SK-N-SH treated with all-trans-retinoic acid at 6 μM for 48 hours (cell line): ENCODE measurements at regions not wholly inside any gene's neighbourhood (a gene's known extent, or its start where the extent isn't known, plus 50 kb on each side); places are given as distances from the start of the nearest gene placed in this dataset.

Source experiments
- ATAC-seq: fragments of 200-7000 bp; cut with Tn5 transposase; 3 replicates; pipeline ENCODE4 v1.9.1; 2020; ENCODE audit warnings: mild to moderate bottlenecking, moderate library complexity
- BACH2 ChIP-seq: fragments of 250-450 bp; sonication (Bioruptor Pico); IDR thresholded peaks from 2 replicates; pipeline ENCODE4 v1.9.0; 2021; ENCODE audit warnings: mild to moderate bottlenecking, borderline replicate concordance
- CSDC2 ChIP-seq: fragments of 250-450 bp; sonication (Bioruptor Pico); IDR thresholded peaks from 2 replicates; pipeline ENCODE4 v1.5.0; 2020; ENCODE audit warnings: mild to moderate bottlenecking, moderate library complexity
- CSRNP3 ChIP-seq: fragments of 250-450 bp; sonication (Bioruptor Pico); IDR thresholded peaks from 2 replicates; pipeline ENCODE4 v1.5.1; 2021; ENCODE audit warnings: mild to moderate bottlenecking, moderate library complexity
- ESRRG ChIP-seq: fragments of 250-450 bp; sonication (Bioruptor Pico); IDR thresholded peaks from 2 replicates; pipeline ENCODE4 v1.6.1; 2021; ENCODE audit warnings: mild to moderate bottlenecking
- GLIS3 ChIP-seq: fragments of 250-450 bp; sonication (Bioruptor Pico); IDR thresholded peaks from 2 replicates; pipeline ENCODE4 v1.5.0; 2020; ENCODE audit warnings: mild to moderate bottlenecking, moderate library complexity
- OSR1 ChIP-seq: fragments of 250-450 bp; sonication (Bioruptor Pico); IDR thresholded peaks from 2 replicates; pipeline ENCODE4 v1.8.0; 2022; ENCODE audit warnings: moderate library complexity, mild to moderate bottlenecking, inconsistent platforms
- POU6F1 ChIP-seq: fragments of 250-450 bp; sonication (Bioruptor Pico); IDR thresholded peaks from 2 replicates; pipeline ENCODE4 v1.8.0; 2021; ENCODE audit warnings: low read depth, mild to moderate bottlenecking, moderate library complexity, borderline replicate concordance
- PPARA ChIP-seq: fragments of 250-450 bp; sonication (Bioruptor Pico); IDR thresholded peaks from 2 replicates; pipeline ENCODE4 v1.5.0; 2020; ENCODE audit warnings: mild to moderate bottlenecking, borderline replicate concordance
- SNAI2 ChIP-seq: fragments of 250-450 bp; sonication (Bioruptor Pico); IDR thresholded peaks from 2 replicates; pipeline ENCODE4 v1.5.0; 2020; ENCODE audit warnings: mild to moderate bottlenecking, moderate library complexity
- TOX ChIP-seq: fragments of 250-450 bp; sonication (Bioruptor Pico); IDR thresholded peaks from 2 replicates; pipeline ENCODE4 v1.8.0; 2021; ENCODE audit warnings: mild to moderate bottlenecking, moderate library complexity, borderline replicate concordance
- TSHZ2 ChIP-seq: fragments of 250-450 bp; sonication (Bioruptor Pico); IDR thresholded peaks from 2 replicates; pipeline ENCODE4 v1.5.0; 2020; ENCODE audit warnings: mild to moderate bottlenecking, moderate library complexity
- ZC3H10 ChIP-seq: fragments of 250-450 bp; sonication (Bioruptor Pico); IDR thresholded peaks from 2 replicates; pipeline ENCODE4 v1.5.1; 2021; ENCODE audit warnings: mild to moderate bottlenecking, moderate library complexity
- ZFP3 ChIP-seq: fragments of 250-450 bp; sonication (Bioruptor Pico); IDR thresholded peaks from 2 replicates; pipeline ENCODE4 v1.5.0; 2020; ENCODE audit warnings: mild to moderate bottlenecking, moderate library complexity
- ZFP30 ChIP-seq: fragments of 450-650 bp; formaldehyde crosslinking; IDR thresholded peaks from 2 replicates; pipeline ENCODE4 v1.5.0; 2022; ENCODE audit warnings: mild to moderate bottlenecking, moderate library complexity
- ZNF565 ChIP-seq: fragments of 450-650 bp; formaldehyde crosslinking; conservative IDR thresholded peaks from 2 replicates; pipeline ENCODE4 v1.5.0; 2020; ENCODE audit warnings: low read depth, mild to moderate bottlenecking, moderate library complexity
- ZNF70 ChIP-seq: fragments of 450-650 bp; formaldehyde crosslinking; IDR thresholded peaks from 2 replicates; pipeline ENCODE4 v1.5.0; 2020; ENCODE audit warnings: mild to moderate bottlenecking, moderate library complexity
- ZNF8 ChIP-seq: fragments of 450-650 bp; formaldehyde crosslinking; IDR thresholded peaks from 2 replicates; pipeline ENCODE4 v1.5.0; 2020; ENCODE audit warnings: mild to moderate bottlenecking, moderate library complexity
- TF ChIP-seq, protein P1 (sequence below): fragments of 250-450 bp; sonication (Bioruptor Pico); IDR thresholded peaks from 2 replicates; pipeline ENCODE4 v1.8.0; 2020; ENCODE audit warnings: mild to moderate bottlenecking, moderate library complexity, borderline replicate concordance

- no peak for ATAC-seq
- TF ChIP-seq CSDC2 (CRISPR knock-in tag), result no peak
- no peak for TF ChIP-seq ESRRG (CRISPR knock-in tag)
- no peak for TF ChIP-seq ZFP30 (CRISPR knock-in tag)
- no peak for TF ChIP-seq ZNF565 (CRISPR knock-in tag)
- no peak for TF ChIP-seq ZC3H10 (CRISPR knock-in tag)
- TF ChIP-seq OSR1 (CRISPR knock-in tag), result no peak
Measured at GRCh38 chr5:96609369-96609768, 52.8 kb upstream of the CAST start.

GRCh38 chr5:96610747-96611146, 51.4 kb upstream of the CAST start:
- TF ChIP-seq GLIS3 (no peak), BACH2 (no peak), ESRRG (CRISPR knock-in tag) (no peak), ZC3H10 (CRISPR knock-in tag) (no peak), ZNF70 (no peak), OSR1 (CRISPR knock-in tag) (no peak), POU6F1 (no peak), TSHZ2 (CRISPR knock-in tag) (no peak), PPARA (CRISPR knock-in tag) (no peak), SNAI2 (CRISPR knock-in tag) (no peak), ZNF565 (CRISPR knock-in tag) (no peak), ZFP30 (CRISPR knock-in tag) (no peak), CSDC2 (CRISPR knock-in tag) (no peak)
- TF ChIP-seq, protein P1, sequence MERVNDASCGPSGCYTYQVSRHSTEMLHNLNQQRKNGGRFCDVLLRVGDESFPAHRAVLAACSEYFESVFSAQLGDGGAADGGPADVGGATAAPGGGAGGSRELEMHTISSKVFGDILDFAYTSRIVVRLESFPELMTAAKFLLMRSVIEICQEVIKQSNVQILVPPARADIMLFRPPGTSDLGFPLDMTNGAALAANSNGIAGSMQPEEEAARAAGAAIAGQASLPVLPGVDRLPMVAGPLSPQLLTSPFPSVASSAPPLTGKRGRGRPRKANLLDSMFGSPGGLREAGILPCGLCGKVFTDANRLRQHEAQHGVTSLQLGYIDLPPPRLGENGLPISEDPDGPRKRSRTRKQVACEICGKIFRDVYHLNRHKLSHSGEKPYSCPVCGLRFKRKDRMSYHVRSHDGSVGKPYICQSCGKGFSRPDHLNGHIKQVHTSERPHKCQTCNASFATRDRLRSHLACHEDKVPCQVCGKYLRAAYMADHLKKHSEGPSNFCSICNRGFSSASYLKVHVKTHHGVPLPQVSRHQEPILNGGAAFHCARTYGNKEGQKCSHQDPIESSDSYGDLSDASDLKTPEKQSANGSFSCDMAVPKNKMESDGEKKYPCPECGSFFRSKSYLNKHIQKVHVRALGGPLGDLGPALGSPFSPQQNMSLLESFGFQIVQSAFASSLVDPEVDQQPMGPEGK, result no peak
- no peak for ATAC-seq

GRCh38 chr5:96611946-96612345, 50.2 kb upstream of the CAST start:
- TF ChIP-seq ZFP30 (CRISPR knock-in tag), result no peak
- no peak for TF ChIP-seq OSR1 (CRISPR knock-in tag)
- no peak for TF ChIP-seq TOX (CRISPR knock-in tag)
- no peak for TF ChIP-seq POU6F1
- TF ChIP-seq CSRNP3 (CRISPR knock-in tag), result no peak
- TF ChIP-seq BACH2, result no peak
- no peak for TF ChIP-seq TSHZ2 (CRISPR knock-in tag)
- TF ChIP-seq ZC3H10 (CRISPR knock-in tag), result no peak
- TF ChIP-seq SNAI2 (CRISPR knock-in tag), result no peak
- TF ChIP-seq ZNF8 (CRISPR knock-in tag), result no peak
- no peak for TF ChIP-seq CSDC2 (CRISPR knock-in tag)
- no peak for TF ChIP-seq ZFP3 (CRISPR knock-in tag)
- TF ChIP-seq PPARA (CRISPR knock-in tag), result no peak
- ATAC-seq, result no peak
